ENCODE measurements at regions not wholly inside any gene's neighbourhood (a gene's known extent, or its start where the extent isn't known, plus 50 kb on each side); places are given as distances from the start of the nearest gene placed in this dataset.

GRCh38 chr2:104406261-104406726 is 447.6 kb upstream of the POU3F3 start:
- TF ChIP-seq CTCF (IDR thresholded peaks at IDR 0.05) (no peak), POLR2A (IDR thresholded peaks at IDR 0.05) (no peak)

Measured in lower leg skin (tissue), 3 donors.